NCI-H187 (cell line): ENCODE measurements at regions not wholly inside any gene's neighbourhood (a gene's known extent, or its start where the extent isn't known, plus 50 kb on each side); places are given as distances from the start of the nearest gene placed in this dataset.

Source experiments
- DNase-seq, 2 experiments: peaks; one replicate each; lab custom pipeline; 2025; lab: John Stamatoyannopoulos, UW

DNA sequence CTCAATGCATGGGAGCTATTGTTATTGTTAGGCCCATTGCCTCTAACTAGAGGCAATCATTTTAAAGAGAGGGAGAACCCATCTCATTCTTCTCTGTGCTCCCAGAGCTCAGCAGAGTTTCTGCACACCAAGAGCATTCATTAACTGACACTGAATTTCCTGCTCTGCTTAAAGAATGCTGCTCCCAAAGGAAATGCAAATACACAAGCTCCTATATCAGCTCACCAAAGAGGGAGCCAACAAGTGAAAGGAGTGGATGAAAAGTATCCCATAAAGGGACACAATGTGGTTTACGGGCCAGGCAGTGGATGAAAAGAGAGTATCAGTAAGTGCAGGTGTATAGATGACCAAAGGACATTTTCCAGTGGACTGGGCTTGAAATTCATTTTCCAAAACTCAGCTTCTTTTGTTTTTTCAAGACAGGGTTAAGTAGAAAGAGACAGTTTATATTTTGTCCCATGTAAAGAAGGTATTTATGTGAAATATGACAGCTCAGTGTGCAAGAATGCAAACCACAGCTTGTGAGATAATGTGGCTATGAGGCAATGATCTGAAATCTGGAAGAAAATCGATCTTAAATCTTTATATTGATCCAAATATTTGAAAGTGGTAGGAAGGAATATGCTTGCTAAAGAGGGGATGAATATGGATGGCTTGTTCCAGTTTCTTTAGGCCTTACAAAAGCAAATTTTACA is 207.7 kb upstream of the CAMK1G start:
- no peak for DNase-seq

DNA sequence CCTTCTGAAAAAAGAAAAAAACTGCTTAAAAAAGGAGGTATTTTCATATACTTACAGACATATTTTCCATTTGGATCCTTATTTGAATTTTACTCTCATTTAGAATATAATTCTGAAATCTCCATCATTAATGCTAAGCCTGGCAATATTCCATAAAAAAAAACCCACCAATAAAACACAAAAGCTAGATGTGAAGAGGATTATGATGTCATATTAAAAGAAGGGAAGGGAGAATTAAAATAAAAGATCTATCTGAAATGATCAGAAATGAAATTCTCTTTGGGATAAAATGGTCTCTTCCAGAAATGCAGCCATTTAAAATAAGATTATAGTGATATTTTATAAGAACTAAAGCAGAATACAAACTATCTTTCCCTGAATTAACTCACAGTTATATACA is 206.7 kb upstream of the CAMK1G start:
- no peak for DNase-seq

DNA sequence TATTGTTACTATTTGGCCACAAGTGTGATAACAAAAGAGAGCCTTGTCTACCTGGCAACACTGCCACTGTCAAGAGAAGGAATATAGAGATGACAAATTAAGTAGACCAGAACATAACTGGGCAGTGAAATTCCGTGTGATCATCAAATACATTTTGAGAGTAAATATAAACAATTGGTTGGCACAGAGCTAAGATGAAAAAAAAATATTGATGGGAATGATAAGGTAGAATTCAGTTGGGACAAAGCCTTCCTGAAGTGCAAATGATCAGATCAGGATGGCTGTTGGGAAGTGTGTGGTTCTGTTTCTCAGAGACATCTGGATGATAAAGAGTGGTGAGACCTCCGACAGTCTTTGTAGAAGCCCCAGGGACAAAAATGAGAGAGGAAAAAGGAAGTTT is 205.5 kb upstream of the CAMK1G start:
- no peak for DNase-seq

DNA sequence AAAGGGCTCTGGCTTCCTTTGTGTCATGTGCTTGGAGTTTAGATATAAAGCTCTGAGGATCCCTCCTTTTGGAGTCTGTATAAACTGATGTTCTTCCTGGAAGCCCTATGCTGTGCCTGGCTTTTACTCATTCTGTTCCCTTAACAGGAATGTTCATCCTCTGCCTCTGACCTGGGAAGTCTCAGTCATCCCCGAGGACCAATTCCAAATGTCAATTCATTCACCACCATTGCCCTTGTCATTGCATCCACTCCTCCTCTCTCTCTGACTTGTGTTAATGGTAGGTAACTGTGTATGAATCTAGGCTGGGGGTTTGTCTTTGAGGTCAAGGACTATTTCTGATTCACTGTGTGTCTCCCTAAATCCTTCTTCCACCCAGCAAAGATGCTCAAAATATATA is 204.2 kb upstream of the CAMK1G start:
- DNase-seq: no peak

DNA sequence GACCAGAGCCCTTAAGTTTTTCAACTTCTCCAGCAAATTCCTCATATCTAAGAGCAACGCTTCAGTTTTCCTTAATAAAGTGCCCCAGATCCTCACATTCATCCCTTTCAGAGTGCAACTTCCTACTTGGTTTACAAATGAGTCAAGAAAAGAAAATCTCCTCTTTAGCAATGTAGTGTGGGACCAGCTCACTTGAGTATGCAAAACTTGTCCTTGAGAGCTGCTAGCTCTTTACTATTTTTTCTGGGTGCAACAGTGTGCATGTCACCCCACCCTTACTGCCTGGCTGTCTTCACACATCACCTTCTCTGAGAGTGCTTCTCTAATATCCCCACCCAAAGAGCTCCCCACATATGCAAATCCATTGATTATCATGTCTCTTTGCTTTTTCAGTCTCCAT is 203.1 kb upstream of the CAMK1G start:
- no peak for DNase-seq

DNA sequence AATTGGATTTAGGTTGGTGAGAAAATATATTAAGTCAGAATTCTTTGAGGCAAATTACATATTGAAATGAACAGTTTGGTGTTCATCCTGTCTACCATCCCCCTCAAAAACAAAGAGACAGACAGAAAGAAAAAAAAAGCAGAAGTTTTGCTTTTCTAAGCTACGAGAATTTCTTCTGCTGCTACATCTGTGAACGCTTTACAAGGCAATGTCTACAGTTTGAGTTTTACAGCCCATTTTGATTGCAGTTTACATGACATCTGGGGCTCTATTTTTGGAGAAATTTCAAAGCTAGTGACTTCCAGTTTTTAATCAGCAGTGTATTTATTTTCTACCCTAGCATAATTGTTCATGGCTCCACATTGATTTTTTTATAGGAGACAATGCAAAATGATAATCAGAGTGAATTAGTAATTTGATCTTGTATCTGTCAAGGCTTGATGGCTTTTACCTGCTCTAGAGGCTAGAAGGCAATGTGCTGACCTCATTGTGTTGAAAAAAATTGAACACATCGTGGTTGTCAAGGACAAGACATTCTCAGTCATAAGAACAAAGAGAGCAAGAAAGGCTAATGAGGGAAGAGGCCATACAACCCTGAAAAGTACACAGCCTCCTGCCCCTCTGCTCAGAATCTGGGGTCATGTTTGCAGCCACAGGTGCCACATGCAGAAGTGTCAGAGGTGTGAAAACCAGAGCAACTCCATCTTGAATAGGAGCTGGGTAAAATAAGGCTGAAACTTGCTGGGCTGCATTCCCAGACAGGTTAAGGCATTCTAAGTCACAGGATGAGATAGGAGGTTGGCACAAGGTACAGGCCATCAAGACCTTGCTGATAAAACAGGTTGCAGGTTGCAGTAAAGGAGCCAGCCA is 201.0 kb upstream of the CAMK1G start:
- DNase-seq: no peak

DNA sequence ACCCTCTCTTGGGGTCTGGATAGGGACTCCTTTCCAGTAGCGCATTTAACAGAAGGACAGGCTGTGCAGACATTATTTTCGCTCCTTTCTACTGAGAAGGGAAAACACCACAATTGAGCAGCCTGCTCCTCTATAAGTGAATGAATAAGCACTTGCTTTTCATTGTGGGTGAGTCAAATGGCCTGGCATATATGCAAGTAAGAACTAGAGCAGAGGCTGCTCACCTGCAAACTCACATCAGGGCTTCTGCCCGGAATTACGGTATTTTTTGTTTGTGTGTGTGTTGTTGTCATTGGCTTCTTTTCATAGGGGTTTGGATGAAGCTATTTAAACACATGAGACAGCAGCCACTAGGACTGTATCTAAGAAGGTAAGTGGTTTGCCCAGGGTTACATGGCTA is 200.1 kb upstream of the CAMK1G start:
- DNase-seq: no peak

DNA sequence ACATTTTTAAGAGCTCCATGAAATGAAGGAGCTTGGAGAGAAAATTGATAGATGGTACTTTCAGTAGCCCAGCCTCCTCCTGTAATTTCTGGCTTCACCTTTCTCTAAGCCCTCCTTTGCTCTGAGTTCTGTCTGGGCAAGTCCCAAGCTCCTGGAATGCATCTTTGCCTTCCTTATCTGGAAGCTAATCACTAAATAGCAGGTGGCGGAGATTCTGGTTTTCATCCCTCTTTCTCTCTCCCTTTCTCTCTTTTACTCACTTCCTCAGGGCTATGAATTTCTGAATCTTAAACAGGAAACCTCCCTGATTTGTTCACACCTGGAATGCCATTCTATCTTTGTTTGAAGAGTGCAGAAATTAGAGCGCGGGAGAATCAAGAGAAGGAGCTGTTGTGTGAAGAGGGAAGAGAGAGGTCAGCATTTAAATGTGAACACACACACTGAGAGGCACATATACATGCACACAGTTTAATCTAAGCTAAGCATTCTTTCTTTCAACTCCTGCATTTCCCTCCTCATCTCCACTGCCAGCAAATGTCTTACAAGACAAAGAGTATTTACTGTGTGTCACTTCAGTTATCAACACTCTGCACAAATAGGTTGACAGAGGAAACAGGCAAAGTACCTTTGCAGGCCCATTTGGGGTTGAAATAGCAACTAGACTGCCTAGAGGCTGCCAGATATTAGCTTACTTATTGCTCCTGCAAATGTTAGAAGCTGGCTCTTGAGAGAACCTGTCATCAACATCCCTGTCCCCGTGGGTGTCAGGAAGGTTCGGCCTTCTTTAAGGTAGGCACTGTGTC is 199.4 kb upstream of the CAMK1G start:
- no peak for DNase-seq

DNA sequence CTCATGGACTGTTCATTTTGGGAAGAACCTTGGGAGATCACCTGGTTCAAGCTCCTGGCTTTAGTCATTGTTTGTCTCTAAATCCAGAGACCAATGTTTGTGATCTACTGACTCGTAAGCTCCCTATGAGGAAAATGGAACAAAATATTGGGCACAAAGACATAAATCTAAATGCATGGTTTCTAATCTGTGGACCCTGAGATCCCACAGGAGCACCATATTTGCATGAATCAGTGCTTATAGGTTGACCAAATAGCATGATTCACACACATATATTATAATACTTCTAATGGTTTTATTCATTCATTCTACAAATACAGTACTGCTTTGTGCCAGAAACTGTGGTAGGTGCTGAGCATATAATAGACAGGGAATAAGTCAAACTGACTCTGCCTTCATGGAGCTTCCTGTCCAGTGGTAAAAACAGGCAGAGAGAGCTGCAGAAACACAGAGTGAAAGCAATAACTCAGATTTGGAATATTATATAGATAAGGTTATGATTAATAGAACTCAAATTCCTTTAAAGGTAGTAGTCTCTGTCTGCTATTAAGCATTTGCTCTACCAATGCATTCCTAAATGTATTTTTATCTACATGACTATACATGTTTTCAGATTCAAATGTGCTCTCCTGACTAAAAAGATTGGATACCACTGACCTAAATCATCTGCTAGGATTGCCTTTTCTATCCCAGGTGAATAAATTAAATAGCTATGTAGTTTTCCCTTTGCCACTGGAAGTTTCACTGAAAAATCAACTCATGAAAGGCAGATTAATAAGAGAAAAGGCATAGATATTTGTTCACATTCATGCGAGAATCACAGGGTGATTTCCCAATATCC is 198.6 kb upstream of the CAMK1G start:
- no peak for DNase-seq

DNA sequence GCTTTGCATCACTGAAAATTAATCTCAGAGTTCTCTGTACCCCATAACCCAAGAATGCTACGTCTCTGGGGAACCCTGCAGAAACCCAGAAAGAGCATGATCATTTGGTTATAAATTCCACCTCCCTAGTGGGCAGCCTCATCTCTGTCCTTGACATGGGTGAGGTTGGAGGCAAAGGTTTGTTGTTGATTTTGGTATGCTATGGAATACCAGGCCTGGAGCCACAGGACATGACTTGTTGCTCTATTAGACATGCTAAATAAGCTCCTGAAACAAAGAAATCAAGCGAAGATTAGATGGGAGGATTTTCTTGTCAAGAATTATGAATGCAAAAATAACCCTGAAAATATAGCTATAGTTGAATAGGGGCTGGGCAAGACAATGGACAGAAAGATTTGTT is 197.4 kb upstream of the CAMK1G start:
- no peak for DNase-seq

DNA sequence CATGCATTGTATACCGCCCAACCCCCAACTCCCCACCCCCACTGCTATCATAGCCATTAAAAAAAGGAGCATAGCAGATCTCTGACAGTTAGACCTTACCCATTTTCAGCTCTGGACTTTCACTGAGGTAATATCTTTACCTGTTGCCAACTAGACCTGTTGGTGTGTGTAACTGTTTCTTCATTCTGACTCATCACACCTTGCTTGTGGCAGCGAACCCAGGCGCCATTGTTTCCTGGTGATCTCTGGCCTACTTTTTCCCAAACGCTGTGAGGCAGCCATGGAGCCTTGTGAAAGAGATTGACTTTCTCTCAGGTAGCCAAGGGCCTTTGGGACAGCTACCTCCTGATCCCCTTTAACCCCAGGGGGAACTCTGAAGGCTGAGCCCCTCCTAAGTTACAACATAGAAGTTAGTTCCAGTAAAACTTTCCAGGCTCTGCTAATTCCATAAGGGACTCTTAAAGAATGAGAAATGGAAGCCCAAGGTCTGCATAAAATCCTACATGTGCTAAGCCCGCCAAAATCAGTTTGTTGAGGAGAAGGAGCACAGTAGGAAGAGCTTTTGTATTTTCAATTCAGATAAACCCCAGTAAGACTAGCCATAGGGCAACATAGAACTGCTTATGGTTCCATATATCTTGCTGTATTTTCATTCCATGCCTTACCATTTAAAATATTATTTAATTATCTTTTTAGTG is 196.1 kb upstream of the CAMK1G start:
- no peak for DNase-seq

DNA sequence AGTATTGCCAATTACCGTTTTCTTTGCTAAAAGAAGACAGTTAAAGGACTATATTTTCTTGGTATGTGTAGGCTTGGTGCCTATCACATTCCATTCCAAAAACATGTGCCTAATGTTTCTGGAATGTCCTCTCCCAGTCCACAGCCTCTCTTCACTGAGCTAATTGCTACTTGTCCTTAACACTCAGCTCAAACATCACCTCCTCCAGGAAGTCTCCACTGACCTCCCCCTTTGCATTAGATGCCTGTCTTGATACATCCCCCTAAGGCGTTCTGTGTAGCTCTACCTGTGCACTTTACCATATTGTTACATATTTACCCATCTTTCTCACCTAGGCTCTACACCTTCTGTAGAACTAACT is 195.6 kb upstream of the CAMK1G start:
- DNase-seq: no peak

DNA sequence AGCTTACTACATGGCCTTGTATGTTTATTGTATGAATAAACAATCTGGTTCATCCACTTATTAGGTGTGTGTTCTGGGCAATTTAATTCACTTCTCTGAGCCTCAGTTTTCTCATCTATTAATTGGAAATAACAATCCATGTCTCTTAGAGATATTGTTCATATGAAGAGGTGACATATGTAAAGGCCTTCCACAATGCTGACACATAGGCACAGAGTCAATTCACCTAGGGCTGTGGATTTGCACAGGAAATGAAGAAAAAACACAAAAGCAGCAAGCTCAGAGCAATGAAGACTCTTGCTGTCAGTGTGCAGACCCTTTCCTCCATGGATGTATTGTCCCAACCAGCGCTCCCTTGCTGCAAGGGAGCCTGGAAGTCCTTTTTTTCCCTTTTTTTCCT is 195.2 kb upstream of the CAMK1G start:
- DNase-seq: no peak

DNA sequence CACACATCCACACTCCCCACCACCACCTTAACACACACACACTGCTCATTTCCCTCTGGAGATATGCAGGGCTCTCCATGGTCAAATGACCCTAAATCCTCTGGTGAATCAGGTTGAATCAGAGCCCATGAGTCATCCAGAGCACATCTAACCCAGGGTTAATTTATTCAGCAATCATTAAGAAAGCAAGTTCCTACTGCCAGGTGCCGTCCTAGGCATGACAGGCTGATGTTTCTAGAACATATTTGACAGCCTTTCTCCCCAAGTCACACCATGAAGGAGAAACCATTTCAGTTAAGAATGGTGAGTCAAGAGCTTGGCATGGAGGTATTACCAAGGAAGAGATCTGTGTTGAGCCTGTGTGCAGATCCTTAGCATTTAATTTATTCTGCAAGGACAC is 194.3 kb upstream of the CAMK1G start:
- DNase-seq: no peak

DNA sequence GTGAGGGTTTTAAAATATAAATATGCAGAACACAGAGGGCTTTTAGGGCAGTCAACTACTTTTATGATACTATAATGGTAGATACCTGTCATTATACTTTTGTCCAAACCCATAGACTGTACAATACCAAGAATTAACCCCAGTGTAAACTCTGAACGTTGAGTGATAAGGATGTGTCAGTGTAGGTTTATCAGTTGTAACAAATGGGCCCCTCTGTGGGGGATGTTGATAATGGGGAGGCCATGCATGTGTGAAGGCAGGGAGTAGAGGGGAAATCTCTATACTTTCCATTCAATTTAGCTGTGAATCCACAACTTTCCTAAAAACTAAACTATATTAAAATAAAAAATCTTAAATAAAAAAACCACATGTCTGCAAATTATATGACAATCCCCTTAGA is 193.5 kb upstream of the CAMK1G start:
- no peak for DNase-seq

DNA sequence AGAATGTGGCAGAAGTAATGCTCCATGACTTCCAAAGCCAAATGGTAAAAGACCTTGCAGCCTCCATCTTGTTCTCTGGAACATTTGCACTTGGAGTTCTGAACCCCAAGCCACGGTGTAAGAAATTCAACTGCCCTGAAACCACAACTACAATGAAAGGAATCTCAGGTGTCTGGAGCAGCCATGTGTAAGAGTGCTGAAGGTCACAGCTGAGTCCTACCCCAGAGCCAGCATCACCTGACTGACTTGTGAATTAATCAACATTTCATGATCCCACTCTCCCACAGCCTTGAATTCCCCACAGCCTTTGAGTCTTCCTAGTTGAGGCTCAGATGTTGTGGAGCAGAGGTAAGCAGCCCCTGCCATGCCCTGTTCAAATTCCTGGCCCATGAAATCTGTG is 192.8 kb upstream of the CAMK1G start:
- no peak for DNase-seq

DNA sequence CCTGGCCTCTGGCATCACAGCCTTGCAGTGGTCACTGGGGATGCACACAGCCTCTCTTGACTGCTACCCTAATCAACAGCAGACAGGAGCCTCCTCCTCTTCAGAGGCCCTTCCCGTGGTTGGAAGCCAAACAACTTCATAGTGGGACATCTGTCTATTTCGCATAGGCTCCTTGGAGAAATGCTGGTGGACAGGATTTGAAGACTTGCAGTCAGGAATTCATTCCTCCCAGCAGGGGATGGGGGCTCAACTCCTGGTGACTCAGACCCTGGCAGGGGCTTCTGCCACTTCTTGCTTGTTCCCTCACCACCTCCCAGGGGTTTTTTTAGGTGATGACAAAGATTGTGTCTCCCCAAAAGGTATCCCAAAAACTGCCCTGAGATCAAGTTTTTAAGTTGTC is 191.7 kb upstream of the CAMK1G start:
- DNase-seq: no peak

DNA sequence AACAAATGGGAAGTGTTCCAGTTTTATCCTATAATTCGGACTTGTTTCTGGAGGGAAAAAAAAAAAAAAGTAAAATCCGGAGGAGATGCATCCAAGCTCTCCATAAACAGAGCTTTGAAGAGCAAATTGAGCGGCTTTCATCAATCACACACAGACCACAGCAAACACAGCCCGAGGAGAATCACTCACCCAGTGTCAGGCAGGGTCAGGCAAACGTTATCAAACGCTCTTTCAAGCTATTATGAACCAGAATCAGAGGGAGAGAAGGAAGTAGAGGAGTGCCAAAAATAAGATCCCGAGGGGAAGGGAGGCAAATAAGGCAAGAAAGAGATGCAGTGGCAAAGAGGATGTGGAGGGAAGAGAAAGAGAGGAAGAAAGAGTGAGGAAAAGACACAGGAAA is 188.3 kb upstream of the CAMK1G start:
- DNase-seq: no peak

DNA sequence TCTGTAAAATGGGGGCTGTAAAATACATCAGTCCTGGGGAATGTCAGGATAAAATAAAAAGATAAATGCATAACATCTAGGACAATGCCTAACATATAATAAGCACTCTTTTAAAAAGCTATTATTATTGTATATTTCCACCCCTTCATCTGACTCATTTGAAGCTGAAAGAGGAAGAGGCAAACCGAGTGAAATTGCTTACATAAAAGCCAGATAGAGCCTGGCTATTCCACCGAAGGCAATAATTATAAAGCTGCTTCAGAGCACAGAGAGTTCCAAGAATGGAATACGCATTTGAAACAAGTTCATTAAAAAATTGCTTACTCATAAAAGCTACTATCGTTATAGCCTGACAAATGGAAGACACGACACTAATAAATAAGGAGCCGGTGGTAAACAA is 186.1 kb upstream of the CAMK1G start:
- DNase-seq: no peak

DNA sequence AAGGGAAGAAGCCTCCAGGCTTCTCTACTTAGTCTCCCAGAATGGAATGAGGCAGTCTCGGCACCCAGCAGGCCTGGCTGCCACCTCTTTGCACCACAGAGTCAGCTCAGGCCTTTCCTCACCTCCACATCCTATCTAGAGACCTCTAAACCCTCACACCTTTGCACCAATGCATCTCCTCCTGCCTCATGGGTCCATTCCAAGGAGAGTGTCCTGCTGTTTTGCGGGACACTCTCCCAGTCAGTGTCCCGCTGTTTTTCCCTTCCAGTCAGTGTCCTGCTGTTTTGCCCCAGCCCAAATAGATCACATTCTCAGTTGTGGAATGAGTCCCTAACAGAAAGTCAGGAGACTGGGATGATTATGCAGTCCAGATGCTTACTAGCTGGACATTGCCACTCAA is 185.6 kb upstream of the CAMK1G start:
- DNase-seq: no peak

DNA sequence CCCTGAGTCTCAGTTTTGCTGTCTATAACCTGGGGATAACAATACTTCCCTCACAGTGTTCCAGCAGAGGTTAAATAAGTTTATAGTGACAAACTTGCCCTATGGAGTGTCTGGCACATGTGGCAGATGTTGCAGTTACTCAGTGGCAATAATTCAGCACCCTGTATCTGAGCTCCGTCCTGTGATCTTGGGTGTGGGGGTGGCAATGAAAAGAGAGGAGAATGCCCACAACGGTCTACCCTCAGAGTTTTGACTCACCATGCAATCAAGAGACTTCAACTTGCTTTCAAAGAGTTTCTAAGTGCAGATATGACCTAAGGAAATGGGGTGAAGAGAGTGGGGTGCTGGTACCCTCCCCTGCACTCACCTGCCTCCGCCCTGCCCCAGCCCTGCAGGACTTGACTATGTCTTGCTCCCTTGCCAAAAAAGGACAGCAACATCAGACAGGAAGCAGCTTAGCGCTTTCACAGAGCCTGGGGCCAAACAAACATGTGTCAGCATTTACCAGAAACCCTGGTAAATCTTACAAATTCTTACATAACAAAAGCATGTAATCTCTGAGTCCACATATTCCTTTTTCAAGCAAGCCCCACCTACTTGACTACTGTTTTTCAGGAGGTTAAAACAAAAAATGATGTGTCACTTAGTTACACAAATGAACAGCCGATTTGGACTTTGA is 185.1 kb upstream of the CAMK1G start:
- DNase-seq: no peak
